ENCODE measurements at regions not wholly inside any gene's neighbourhood (a gene's known extent, or its start where the extent isn't known, plus 50 kb on each side); places are given as distances from the start of the nearest gene placed in this dataset.

DNA sequence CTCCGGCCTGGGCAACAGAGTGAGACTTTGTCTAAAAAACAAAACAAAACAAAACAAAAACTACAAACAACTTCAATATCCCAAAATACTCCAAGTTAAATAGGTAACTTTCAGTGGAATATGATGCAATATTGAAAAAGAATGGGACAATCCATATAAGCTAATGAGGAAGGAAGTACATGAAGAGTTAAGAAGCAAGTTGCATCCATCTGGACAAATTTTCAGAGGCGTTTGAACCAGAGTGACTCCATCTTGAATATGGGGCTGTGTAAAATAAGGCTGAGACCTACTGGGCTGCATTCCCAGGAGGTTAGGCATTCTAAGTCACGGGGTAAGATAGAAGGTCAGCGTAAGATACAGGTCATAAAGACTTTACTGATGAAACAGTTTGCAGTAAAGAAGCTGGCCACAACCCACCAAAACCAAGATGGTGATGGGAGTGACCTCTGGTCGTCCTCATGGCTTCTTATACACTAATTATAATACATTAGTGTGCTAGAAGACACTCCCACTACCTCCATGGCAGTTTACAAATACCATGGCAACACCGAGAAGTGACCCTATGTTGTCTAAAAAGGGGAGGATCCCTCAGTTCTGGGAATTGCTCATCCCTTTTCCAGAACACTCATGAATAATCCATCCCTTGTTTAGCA lies 58.1 kb upstream of the LCTL start:
- H2BK15ac ChIP-seq (ENCODE audit: low read length) = no peak overlapping the region
- no peak overlapping the region for H2AFZ ChIP-seq (ENCODE audit: low read length)
- H3K18ac ChIP-seq (ENCODE audit: extremely low read depth, low read length) = peak overlapping the region; percentile 4; the same call in 1 of the 2 replicates
- no peak overlapping the region for H3K4me2 ChIP-seq (ENCODE audit: insufficient read depth in 1 of 2, low read depth in 2 of 2, low read length in 2 of 2)
- peaks cover 19 to 37% (median 26%) of the 10 kb centered on the region in 4 experiments for H3K4me1 ChIP-seq (replicated peaks in 1 of 4; ENCODE audit: control insufficient read depth in 3 of 4, insufficient read depth in 4 of 4, low read length in 3 of 4)
- H3K79me2 ChIP-seq (ENCODE audit: control insufficient read depth in 1 of 2, insufficient read depth in 2 of 2, low read length in 2 of 2) = no peaks in the 10 kb centered on the region
- no peak overlapping the region for H4K5ac ChIP-seq (ENCODE audit: insufficient read length, low read depth, low read length)
- H3K9me3 ChIP-seq (ENCODE audit: insufficient read depth in 2 of 2, low read depth in 1 of 2, low read length in 1 of 2) = no peaks in the 10 kb centered on the region
- H3K27me3 ChIP-seq (replicated peaks in 1 of 4; ENCODE audit: control insufficient read depth in 3 of 4, extremely low read depth in 1 of 4, insufficient read depth in 3 of 4, low read length in 3 of 4) = peaks cover 0 to 5% (median 1%) of the 10 kb centered on the region in 4 experiments; a peak in 4 of 7 replicates
- H2AK5ac ChIP-seq (ENCODE audit: low read depth, low read length) = no peak overlapping the region
- no peaks in the 10 kb centered on the region for H3K79me1 ChIP-seq (ENCODE audit: low read depth, low read length)
- H3K14ac ChIP-seq (ENCODE audit: insufficient read length) = no peak overlapping the region
- ChIA-PET CTCF (ENCODE audit: partially characterized antibody) (interaction anchor here (1.2 to 22.4 kb wide), 7 partner anchors 8 to 228 kb away, joined by 3 to 361 read pairs (median 8); partner anchors contain the start of gene SMAD6), POLR2A (ENCODE audit: partially characterized antibody) (interaction anchor here (0.8 to 3.4 kb wide), 4 partner anchors 11 to 79 kb away, joined by 3 to 17 read pairs (median 7); partner anchors contain the start of gene SMAD6)
- FAIRE-seq (no peak), DNase-seq (ENCODE audit: low read depth in 1 of 2, low spot score in 2 of 2) (no peak)
- no peak overlapping the region for H4K91ac ChIP-seq (replicated peaks; ENCODE audit: insufficient read length, low read length)
- no peaks in the 10 kb centered on the region for H3K36me3 ChIP-seq (ENCODE audit: control insufficient read depth in 2 of 4, insufficient read depth in 4 of 4, low read length in 3 of 4)
- no peak overlapping the region for H3K9ac ChIP-seq (replicated peaks in 1 of 4; ENCODE audit: extremely low read depth in 1 of 4, low read depth in 3 of 4, low read length in 3 of 4)
- H2BK12ac ChIP-seq (ENCODE audit: low read depth, low read length) = no peak overlapping the region
- H3K27ac ChIP-seq (ENCODE audit: low read depth, low read length) = no peak overlapping the region
- H2BK20ac ChIP-seq (ENCODE audit: low read length) = no peak overlapping the region
- H2BK5ac ChIP-seq (ENCODE audit: low read depth, low read length) = no peak overlapping the region
- no peaks in the 10 kb centered on the region for H4K20me1 ChIP-seq (replicated peaks in 1 of 2; ENCODE audit: control insufficient read depth in 1 of 2, insufficient read depth in 2 of 2, low read length in 2 of 2)
- H2BK120ac ChIP-seq (replicated peaks; ENCODE audit: low read depth, low read length) = no peak overlapping the region
- H4K8ac ChIP-seq (ENCODE audit: extremely low read depth, insufficient read depth, low read length) = no peak overlapping the region
- no peak overlapping the region for H3K56ac ChIP-seq (replicated peaks; ENCODE audit: insufficient read length, low read depth, low read length)
- no peak overlapping the region for H3K23ac ChIP-seq (ENCODE audit: insufficient read length)
- 51% methylated on average over 6 of the region's 6 CpGs; no CpG with 5 or more reads in 1 of the 2 experiments for WGBS, 2 experiments (ENCODE audit: extremely low coverage in 1 of 2, insufficient coverage in 1 of 2, insufficient read length in 1 of 2, insufficient replicate concordance in 2 of 2, low coverage in 1 of 2, low lambda C conversion rate in 2 of 2, missing lambda C conversion rate in 1 of 2)
- H3K4me3 ChIP-seq (ENCODE audit: extremely low read depth in 1 of 4, insufficient read depth in 2 of 4, low read depth in 3 of 4, low read length in 4 of 4) = no peak overlapping the region
- no peaks in the 10 kb centered on the region; the same call in 1 of the 2 replicates for H3K23me2 ChIP-seq (ENCODE audit: low read depth, low read length)
- 0 out of 2 replicates have a peak, but pooled peaks have one; percentile 16 for TF ChIP-seq CEBPB (IDR thresholded peaks at IDR 0.05; ENCODE audit: low read depth, low read length)
- TF ChIP-seq JUND (IDR thresholded peaks at IDR 0.05; ENCODE audit: low read length) = no peak
- H3K4ac ChIP-seq (replicated peaks; ENCODE audit: insufficient read length, low read depth, low read length) = no peak overlapping the region
